CD4-positive, alpha-beta T cell treated with Interleukin-17A for 4 hours (primary cell): ENCODE measurements at regions not wholly inside any gene's neighbourhood (a gene's known extent, or its start where the extent isn't known, plus 50 kb on each side); places are given as distances from the start of the nearest gene placed in this dataset.

Source experiments
- DNase-seq: peaks from one replicate; pipeline ENCODE4 v3.0.0-alpha.2; 2020; ENCODE audit warnings: mixed read lengths

- DNase-seq = no peak
Measured at GRCh38 chr10:47173929-47174442, 126.0 kb upstream of the GDF10 start.

DNA sequence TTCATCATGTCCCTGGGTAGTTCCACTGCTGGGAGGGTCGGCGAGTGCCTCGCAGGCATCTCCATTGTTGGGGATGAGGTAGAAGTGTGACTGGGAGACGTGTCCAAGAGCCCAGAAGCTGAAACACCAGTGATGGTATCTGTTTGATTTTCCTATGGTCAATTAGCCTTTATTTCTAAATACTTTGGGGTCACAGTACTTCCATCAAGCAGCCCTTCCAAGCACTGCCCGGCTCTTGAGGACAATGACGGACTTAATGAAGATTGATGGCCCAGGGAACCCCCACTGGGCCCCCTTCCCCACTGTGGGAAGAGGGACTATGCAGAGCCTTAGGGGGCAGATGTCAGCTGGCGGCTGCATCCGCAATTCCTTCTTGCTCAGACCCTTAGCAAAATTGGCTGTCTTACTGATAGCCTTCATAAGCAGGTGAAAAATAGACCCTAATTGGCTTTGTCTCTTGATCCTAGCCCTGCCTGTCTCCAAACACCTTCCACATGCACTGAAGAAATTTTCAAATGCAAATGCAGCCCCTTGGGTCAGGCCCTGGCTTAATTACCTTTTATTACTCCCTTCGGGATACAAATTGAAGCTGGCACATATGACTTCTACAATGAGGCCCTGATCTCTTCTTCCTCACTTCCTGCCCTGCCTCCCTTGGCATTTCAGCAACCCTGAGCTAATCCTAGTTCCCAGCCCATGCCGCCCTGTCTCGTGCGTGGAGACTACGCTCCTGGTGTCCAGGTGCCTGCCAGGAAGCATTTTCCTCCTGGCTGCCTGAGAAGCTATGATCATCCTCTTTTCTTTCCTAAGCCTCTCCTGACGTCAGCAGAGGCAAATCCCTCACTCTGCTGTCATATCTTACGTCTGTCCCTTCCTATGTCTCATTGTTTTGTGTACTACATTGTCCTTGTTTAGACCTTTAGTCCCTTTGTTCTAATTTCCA lies 124.5 kb upstream of the GDF10 start:
- DNase-seq = no peak

- DNase-seq = no peak
Measured at GRCh38 chr10:47176206-47176902, 123.6 kb upstream of the GDF10 start.

GRCh38 chr10:47176903-47177868 lies 122.8 kb upstream of the GDF10 start:
- no peak for DNase-seq

- no peak for DNase-seq
Measured at GRCh38 chr10:47178537-47179290, 121.3 kb upstream of the GDF10 start.

DNA sequence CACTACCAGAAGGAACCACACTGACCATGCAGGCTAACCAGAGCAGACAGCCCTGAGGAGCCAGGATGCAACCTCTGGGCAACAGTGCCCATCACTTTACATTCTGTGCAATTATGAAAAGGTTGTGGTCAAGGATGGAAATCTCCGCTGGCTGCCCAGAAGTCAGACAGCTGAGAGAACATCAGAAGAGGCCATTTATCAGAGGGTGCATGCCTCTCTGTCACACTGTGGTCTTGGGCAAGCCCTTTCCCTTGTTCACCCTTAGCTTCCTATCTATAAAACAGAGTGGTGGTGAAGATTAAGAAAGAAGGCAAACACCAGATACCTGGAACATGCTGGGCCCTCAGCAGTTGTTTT lies 120.7 kb upstream of the GDF10 start:
- no peak for DNase-seq

- DNase-seq = no peak
Measured at GRCh38 chr10:47181052-47181849, 118.7 kb upstream of the GDF10 start.

DNA sequence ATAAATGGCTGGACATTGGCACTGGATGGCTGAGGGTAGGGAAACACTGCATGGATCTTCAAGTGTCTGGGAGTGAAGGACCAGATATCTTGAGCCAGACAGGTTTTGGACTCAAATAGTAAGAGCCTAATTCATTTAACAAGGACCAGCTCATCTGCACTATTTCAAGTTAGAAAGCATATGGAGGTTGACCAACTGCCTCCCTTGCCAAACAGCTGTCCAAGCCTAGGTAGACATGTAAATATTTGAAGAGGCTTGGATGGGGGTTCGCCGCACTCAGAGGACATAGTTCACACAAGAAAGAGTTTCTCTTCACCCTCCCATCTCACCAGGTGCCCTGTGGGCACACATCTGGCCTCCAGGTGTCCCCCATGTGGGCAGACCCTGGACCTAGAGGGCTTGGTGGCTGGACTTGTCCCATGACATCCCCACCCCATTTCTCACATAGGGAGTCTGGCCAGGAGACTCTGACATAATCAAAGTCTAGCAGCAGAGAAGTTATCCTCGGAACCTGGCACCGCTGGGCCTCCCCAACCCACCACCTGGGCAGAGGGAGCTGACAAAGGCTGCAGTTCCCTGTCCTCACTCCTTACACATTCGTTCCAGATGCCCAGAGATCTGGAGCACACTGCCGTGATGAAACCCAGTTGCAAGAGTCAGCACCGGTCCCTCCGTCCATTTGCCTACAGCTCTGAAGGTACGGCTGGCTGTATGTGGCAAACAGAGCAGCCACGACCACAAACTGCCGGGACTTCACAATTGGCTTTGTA lies 116.9 kb upstream of the GDF10 start:
- no peak for DNase-seq

DNA sequence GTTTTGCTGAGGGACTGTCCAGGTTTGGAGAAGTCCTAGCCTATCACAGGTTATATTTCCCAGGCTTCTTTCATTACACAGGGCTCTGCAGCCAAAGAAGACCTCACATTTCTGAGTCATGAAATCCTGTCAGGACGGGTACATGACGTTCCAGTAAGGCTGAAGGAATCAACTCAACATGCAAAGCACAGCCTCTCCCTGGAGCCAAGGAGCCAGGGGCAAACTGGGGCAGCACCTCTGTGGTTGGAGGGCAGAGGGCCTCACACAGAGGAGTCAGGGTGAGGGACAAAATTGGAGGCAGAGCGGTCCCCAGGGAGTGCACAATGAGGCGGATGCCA lies 116.3 kb upstream of the GDF10 start:
- no peak for DNase-seq

- DNase-seq = no peak
Measured at GRCh38 chr10:47184273-47184672, 115.7 kb upstream of the GDF10 start.

DNA sequence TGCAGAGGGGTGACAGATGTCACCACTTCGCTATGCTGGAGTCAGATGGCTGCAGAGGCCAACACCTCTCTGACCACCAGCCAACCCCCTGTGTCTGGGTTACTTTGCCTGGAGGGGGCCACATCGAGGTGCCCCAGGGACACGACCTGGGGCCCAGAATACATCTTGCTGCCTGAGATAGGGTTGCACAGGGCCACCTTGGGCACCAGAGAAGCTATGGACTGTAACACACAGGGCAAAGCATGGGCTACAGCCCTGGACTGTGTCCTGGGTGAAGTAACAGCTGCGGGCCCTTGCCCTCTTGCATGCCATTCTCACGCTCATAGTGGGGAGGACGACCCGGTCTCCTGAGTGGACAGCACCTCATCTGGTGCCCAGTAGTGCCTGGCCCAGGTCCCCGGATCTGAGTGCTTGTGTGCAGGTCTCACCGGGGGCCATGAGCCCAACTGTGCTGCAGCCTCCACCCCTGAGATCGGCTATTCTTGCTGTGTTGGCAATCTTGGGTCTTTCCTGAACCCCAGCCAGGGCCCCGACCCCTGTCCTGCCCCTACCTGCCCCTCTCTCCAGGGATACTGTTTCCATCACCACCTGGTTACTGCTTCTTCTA lies 115.2 kb upstream of the GDF10 start:
- no peak for DNase-seq

GRCh38 chr10:47186941-47187340 lies 113.1 kb upstream of the GDF10 start:
- DNase-seq = no peak

DNA sequence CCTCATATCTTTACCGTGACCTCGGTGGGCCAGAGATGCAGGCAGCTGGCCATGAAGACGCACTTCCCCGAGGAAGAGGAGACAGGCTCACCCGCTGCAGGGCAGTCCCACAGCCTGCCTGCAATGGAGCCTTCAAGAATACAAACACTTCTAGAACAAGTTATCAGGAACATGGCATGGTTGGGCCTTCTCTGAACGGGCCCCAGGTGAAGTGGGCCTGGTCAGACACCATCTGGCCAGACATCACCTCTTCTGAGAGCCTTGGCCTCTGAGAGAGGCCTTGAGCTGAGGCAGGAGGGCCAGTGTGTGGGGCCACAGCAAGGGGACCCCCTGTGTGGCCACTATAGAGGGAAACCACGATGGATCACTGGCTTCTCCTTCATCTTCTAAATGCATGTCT lies 112.4 kb upstream of the GDF10 start:
- DNase-seq = no peak

- DNase-seq = no peak
Measured at GRCh38 chr10:47188156-47188555, 111.8 kb upstream of the GDF10 start.

- DNase-seq = no peak
Measured at GRCh38 chr10:47189802-47190201, 110.2 kb upstream of the GDF10 start.

DNA sequence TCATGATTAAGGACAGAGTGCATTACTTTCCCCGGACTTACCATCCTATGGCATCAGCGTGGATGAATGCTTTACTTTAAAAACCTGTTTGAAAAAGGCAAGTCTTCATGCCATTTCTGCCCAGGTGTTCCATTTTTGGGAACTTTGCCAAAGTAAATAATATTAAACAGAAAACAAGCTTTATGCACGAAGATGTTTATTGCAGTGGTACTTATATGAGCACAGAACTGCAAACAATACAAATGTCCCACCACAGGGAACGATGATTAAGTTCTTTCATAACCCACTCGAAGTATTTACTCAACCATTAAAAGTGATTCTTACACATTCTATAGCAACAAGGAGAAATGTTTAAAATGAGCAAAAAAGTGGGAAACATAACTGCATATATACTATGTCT lies 109.7 kb upstream of the GDF10 start:
- no peak for DNase-seq

DNA sequence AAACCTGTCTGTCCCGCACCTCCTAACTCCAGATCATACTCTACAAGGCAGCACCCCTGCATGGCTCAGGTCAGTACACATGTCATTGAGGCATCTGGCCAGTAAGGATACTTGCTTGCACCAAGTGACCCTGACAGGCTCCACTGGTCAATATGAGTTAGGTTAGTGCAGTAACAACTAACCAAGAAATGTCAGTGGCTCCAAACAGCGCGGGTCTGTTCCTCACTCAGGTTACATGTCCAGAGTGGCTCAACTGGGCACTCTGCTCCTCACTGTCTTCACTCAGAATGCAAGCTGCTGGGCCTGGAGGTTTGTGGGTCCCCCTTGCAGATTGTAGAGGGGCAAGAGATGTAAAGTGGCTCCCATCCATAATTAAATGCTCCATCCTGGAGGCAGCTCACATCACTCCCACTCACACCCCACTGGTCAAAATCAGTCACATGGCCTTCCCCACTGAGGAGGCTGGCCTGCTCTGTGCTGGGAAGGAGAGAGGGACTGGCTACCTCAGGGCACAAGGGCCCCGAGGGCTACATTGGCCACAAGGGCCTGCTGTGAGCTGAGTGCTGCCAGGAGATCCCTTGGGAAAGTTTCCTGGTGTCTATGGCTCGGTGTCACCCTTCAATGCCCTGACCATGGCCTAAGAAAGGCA lies 109.1 kb upstream of the GDF10 start:
- no peak for DNase-seq

GRCh38 chr10:47192273-47192672 lies 107.7 kb upstream of the GDF10 start:
- DNase-seq = no peak

DNA sequence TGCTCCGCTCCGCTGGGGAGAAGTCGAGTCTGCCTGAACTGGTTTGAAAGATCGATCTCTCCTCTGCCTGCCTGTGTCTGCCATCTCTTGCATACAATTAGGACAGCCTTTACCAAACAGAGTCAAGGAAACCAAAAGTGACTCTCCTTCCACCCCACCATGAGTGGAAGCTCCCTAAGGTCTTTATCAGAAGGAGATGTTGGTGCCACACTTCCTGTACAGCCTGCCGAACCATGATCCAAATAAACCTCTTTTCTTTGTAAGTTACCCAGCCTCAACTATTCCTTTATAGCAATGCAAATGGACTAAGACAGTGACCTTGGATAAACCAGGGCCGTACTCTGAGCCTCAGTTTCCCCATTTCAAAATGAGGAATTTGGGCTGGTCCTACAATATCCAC lies 106.3 kb upstream of the GDF10 start:
- DNase-seq = no peak
